Peyer's patch (tissue), 4 donors: ENCODE measurements at regions not wholly inside any gene's neighbourhood (a gene's known extent, or its start where the extent isn't known, plus 50 kb on each side); places are given as distances from the start of the nearest gene placed in this dataset.

Experiments used
- POLR2A ChIP-seq, 2 donors: fragments of 450-650 bp; IDR thresholded peaks; one replicate each; pipeline ENCODE4 v1.5.1; 2017; ENCODE audit warnings: antibody characterized with exemption in 2 of 2, mild to moderate bottlenecking in 2 of 2, moderate library complexity in 2 of 2
- TF ChIP-seq, protein P1 (sequence below), 6 experiments: fragments of 450-650 bp in 4 of 6; fragments of 200-600 bp in 2 of 6; sonication (generic) in 1 of 6; IDR thresholded peaks; one replicate each; pipeline ENCODE4 v1.5.1; 2017 to 2019; ENCODE audit warnings: antibody characterized with exemption in 6 of 6, mild to moderate bottlenecking in 3 of 6, moderate library complexity in 1 of 6

GRCh38 chr5:57370376-57370775 lies 112.2 kb downstream of the ACTBL2 start:
- TF ChIP-seq, protein P1, sequence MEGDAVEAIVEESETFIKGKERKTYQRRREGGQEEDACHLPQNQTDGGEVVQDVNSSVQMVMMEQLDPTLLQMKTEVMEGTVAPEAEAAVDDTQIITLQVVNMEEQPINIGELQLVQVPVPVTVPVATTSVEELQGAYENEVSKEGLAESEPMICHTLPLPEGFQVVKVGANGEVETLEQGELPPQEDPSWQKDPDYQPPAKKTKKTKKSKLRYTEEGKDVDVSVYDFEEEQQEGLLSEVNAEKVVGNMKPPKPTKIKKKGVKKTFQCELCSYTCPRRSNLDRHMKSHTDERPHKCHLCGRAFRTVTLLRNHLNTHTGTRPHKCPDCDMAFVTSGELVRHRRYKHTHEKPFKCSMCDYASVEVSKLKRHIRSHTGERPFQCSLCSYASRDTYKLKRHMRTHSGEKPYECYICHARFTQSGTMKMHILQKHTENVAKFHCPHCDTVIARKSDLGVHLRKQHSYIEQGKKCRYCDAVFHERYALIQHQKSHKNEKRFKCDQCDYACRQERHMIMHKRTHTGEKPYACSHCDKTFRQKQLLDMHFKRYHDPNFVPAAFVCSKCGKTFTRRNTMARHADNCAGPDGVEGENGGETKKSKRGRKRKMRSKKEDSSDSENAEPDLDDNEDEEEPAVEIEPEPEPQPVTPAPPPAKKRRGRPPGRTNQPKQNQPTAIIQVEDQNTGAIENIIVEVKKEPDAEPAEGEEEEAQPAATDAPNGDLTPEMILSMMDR (IDR thresholded peaks at IDR 0.05), result no peak
- TF ChIP-seq POLR2A (IDR thresholded peaks at IDR 0.05), result no peak
